ENCODE measurements at regions not wholly inside any gene's neighbourhood (a gene's known extent, or its start where the extent isn't known, plus 50 kb on each side); places are given as distances from the start of the nearest gene placed in this dataset.
A peak's percentile ranks its signal among the peaks of the same experiment; 100 is the strongest.

DNA sequence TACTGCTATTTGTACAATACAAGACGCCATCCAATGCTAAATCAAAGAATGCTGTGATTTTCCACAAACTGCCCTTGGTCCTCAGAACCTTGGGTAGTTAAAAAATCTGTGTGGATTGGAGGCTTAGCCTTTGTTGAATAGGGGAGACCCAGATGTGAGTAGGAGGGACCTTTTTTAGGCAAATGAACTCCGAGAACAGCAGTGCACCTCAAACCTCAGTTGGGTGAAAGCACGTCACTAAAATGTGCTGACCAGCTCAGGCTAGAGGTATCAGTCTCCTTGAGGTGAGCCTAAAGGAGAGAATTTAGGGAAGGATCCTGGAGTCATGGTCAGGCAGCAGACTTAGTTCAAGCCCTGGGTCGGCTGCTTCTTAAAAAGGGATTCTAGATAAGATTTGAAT, 200.7 kb downstream of the SOX2 start:
- no peak overlapping the region for H3K4me3 ChIP-seq (ENCODE audit: low read depth, low read length)
- TF ChIP-seq, protein P1, sequence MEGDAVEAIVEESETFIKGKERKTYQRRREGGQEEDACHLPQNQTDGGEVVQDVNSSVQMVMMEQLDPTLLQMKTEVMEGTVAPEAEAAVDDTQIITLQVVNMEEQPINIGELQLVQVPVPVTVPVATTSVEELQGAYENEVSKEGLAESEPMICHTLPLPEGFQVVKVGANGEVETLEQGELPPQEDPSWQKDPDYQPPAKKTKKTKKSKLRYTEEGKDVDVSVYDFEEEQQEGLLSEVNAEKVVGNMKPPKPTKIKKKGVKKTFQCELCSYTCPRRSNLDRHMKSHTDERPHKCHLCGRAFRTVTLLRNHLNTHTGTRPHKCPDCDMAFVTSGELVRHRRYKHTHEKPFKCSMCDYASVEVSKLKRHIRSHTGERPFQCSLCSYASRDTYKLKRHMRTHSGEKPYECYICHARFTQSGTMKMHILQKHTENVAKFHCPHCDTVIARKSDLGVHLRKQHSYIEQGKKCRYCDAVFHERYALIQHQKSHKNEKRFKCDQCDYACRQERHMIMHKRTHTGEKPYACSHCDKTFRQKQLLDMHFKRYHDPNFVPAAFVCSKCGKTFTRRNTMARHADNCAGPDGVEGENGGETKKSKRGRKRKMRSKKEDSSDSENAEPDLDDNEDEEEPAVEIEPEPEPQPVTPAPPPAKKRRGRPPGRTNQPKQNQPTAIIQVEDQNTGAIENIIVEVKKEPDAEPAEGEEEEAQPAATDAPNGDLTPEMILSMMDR (IDR thresholded peaks at IDR 0.05; ENCODE audit: control insufficient read depth, extremely low read depth, insufficient read depth): no peak
- DNase-seq (ENCODE audit: low read depth): no peak

- no peak overlapping the region for H3K4me3 ChIP-seq (ENCODE audit: low read depth, low read length)
- TF ChIP-seq, protein P1 (IDR thresholded peaks at IDR 0.05; ENCODE audit: control insufficient read depth, extremely low read depth, insufficient read depth): no peak
- peak; percentile 50 for DNase-seq (ENCODE audit: low read depth)
These were observed 201.5 kb downstream of the SOX2 start for GRCh38 chr3:181913254-181913653.

GRCh38 chr3:181915551-181915950, 203.8 kb downstream of the SOX2 start:
- no peak for DNase-seq (ENCODE audit: low read depth)
- H3K4me3 ChIP-seq (ENCODE audit: low read depth, low read length): no peak overlapping the region
- TF ChIP-seq, protein P1 (IDR thresholded peaks at IDR 0.05; ENCODE audit: control insufficient read depth, extremely low read depth, insufficient read depth): no peak

DNA sequence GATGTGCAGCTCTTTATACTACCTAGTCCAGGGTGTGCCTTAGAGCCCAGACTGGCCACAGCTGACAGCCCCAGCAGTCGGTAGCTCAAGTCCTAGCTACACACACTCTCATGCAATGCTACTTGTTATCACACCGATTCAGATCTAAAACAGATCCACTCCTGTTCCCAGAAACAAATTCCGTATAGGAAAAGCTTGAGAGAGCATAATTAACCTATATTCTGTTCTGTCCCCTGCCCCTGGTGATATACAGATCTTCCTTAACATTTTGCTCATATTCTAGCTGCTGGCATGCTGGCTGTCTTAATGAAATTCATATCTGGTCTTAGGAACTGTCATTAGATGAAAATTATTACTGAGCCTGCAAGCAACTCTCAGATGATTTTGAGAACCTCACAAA, 204.3 kb downstream of the SOX2 start:
- TF ChIP-seq, protein P1 (IDR thresholded peaks at IDR 0.05; ENCODE audit: control insufficient read depth, extremely low read depth, insufficient read depth): no peak
- no peak overlapping the region for H3K4me3 ChIP-seq (ENCODE audit: low read depth, low read length)
- DNase-seq (ENCODE audit: low read depth): no peak

GRCh38 chr3:181917027-181917426, 205.3 kb downstream of the SOX2 start:
- no peak for DNase-seq (ENCODE audit: low read depth)
- no peak overlapping the region for H3K4me3 ChIP-seq (ENCODE audit: low read depth, low read length)
- TF ChIP-seq, protein P1 (IDR thresholded peaks at IDR 0.05; ENCODE audit: control insufficient read depth, extremely low read depth, insufficient read depth): no peak

DNA sequence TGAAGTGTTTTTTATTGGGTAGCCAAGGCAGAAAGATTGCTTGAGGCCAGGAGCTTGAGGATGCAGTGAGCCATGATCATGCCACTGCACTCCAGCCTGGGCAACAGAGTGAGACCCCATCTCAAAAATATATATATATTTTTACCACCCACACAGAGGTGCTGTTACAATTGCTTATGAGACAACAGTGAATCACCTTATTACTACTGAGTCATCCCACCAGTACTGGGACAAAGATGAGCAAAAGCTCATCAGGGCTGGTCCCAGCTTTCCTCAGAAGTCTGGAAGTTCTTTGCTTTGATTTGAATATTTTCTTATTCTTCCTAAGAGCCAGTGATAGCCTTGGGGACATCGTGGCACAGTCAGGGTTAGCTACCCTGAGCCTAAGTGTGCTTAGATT, 207.7 kb downstream of the SOX2 start:
- no peak for DNase-seq (ENCODE audit: low read depth)
- TF ChIP-seq, protein P1 (IDR thresholded peaks at IDR 0.05; ENCODE audit: control insufficient read depth, extremely low read depth, insufficient read depth): no peak

GRCh38 chr3:181920409-181920808, 208.7 kb downstream of the SOX2 start:
- TF ChIP-seq, protein P1 (IDR thresholded peaks at IDR 0.05; ENCODE audit: control insufficient read depth, extremely low read depth, insufficient read depth): no peak

More for the DNA sequence above, 207.7 kb downstream of the SOX2 start:
- H3K4me3 ChIP-seq (ENCODE audit: low read depth, low read length): no peak overlapping the region

More at GRCh38 chr3:181920409-181920808, 208.7 kb downstream of the SOX2 start:
- no peak overlapping the region for H3K4me3 ChIP-seq (ENCODE audit: low read depth, low read length)
- no peak for DNase-seq (ENCODE audit: low read depth)

Data from LNCaP clone FGC (cell line).